Activated CD8-positive, alpha-beta memory T cell treated with anti-CD3 and anti-CD28 coated beads, Interleukin-2, amount 50 U/mL, for 24 hours (primary cell): ENCODE measurements at regions not wholly inside any gene's neighbourhood (a gene's known extent, or its start where the extent isn't known, plus 50 kb on each side); places are given as distances from the start of the nearest gene placed in this dataset.

Source experiments
- DNase-seq: peaks from one replicate; pipeline ENCODE4 v3.0.0-alpha.2; 2020; ENCODE audit errors: extremely low read depth

DNA sequence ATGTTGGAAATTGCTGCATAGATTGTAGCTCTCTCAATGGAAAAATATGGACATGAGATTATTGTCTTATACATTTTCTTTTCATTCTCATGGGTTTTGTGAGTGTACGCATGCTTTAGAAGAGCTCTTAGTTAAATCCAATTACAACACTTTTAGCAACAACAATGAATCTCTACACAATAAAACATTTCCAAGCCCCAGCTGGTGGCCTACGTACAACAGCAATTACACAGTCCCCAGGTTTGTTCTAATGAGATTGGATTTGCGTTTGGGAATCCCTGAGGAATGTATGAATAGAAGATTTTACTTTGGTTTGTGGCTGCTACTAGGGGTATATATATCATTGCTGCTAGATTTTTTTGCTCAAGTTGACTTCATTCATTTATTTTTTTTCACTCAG is 98.6 kb downstream of the FHDC1 start:
- no peak for DNase-seq

DNA sequence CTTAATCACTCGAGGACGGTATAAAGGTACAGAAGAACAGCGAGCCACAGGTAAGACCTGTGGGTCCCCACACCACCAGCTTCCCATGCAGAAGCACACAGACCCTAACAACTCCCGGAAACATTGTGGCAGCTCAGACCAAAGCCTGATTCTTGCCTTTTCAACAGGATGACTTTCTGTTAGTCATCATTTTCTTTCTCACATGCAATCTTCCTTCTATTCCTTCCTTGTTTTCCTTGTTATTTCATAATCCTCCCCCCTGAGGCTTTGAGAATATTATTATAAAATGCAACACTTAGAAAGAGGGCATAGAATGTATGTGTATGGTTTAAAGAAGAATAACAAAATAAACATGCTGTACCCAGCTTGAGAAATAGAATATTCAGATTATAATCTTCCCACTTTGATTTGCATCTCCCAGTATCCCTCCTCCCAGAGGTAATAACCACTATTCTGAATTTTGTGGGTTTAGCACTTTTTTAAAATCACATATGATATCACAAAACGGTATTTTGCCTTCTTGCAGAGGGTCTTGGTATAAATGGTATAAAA is 100.9 kb downstream of the FHDC1 start:
- no peak for DNase-seq

- no peak for DNase-seq
Measured at GRCh38 chr4:153038623-153039311, 102.6 kb downstream of the FHDC1 start.

DNA sequence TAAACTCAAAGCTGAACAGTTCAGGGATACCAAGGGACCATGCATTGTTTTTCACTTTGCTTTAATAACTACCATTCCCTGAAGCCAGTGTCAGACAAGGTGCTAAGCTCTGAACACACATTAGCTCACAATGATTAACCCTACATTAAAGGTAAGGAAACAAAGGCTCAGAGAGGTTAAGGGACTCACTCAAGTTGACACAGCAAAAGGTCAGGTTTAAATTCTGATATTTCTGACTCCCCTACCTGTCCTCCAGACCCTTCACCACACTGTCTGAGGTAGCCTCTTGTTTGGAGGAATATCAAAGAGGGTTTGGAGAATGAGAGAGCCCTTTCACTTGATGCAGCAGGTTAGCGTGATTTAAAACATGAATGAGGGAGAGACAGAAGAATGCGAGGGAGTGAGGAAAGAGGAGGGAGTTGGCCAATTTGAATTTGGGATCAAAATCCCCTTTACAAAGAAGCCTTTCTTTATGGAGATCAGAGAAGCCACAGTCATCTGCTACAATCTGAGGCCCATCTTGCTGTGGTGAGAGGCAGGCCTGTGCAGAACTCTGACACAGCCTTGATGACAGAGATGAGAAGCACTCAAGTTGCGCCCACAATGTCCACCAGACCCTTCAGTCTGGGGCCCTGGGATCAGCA is 103.5 kb downstream of the FHDC1 start:
- DNase-seq, result no peak

DNA sequence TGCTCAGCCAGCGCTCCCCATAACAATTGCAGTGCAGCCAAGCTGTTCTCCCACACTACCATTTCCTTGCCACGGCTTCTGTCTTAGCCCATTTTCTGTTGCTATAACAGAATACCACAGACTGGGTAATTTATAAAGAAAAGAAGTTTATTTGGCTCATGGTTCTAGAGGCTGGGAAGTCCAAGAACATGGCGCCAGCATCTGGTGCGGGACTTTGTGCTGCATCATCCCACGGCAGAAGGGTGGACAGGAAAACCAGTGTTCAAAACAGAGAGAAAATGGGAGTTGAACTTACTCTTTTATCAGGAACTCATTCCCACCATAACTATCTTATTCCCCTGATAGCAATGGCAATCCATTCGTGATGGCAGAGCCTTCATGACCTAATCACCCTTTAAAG is 104.6 kb downstream of the FHDC1 start:
- no peak for DNase-seq

DNA sequence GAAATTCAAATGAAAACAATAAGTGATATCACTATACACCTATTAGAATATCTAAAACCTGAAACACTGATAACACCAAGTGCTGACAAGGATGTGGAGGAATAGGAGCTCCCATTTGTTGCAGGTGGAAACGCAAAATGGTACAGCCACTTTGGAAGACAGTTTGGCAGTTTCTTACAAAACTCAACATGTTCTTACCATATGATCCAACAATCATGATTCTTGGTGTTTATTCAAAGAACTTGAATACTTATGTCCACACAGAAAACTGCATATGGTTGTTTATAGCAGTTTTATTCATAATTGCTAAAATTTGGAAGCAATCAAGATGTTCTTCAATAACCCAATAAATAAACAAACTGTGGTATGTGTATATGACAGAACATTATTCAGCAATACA is 107.9 kb downstream of the FHDC1 start:
- no peak for DNase-seq

GRCh38 chr4:153045111-153045982 is 109.2 kb downstream of the FHDC1 start:
- DNase-seq, result no peak

GRCh38 chr4:153058671-153059060 is 122.5 kb downstream of the FHDC1 start:
- no peak for DNase-seq

DNA sequence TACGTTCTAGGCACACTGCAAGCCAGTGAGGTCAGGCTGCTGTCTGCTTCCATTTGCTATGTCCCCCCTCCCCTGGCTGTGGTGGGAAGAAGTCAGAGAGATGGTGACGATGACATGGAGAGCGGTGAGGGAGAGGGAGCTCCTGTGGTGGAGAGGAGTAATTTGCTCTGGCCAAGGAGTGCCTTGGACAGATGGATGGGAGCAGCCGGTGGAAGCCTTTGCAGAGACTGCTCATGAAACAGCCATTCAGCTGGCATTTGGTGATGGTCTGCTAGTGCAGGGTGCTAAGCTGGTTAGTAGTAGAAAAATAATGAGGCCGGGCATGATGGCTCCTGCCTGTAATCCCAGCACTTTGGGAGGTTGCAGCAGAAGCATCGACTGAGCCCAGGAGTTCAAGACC is 124.1 kb downstream of the FHDC1 start:
- DNase-seq, result no peak

DNA sequence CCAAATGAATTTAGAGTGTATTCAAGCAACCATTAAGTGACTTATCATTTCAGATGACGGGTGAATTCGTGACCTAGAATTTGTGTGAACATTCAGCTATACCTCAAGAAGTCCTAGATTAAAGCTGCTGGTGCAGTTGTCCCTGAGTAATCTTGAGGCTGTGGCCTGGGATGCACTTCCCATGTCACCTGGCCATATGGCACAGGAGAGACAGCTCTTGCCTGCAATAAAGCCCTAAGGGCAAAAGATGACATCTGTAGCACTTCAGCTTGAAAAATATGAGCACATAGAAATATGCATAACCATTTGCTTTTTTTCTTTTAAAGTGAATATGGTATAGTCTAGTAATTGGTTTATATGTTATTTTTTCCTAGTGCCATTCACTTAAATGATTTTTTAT is 125.8 kb downstream of the FHDC1 start:
- no peak for DNase-seq

DNA sequence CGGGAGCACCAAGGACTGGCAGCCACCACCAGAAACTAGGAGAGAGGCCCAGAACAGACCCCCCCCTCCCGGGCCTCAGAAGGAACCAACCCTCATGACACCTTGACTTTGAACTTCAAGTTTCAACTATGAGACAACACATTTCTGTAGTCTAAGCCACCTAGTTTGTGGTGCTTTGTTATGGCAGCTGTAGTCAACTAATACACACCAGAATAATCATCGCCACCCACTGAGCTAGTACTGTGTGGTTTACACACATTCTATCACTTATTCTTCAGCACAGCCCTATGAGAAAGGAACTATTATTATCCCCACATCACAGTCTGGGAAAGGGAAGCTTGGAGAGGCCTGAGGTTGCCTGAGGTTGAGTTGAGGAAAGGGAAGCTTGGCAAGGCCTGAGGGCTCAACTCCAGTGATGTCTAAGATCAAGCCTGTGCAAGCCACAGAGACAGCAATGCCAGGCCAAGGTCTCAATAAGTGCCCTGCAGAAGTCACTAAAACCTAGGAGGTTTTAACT is 126.6 kb downstream of the FHDC1 start:
- DNase-seq, result no peak

DNA sequence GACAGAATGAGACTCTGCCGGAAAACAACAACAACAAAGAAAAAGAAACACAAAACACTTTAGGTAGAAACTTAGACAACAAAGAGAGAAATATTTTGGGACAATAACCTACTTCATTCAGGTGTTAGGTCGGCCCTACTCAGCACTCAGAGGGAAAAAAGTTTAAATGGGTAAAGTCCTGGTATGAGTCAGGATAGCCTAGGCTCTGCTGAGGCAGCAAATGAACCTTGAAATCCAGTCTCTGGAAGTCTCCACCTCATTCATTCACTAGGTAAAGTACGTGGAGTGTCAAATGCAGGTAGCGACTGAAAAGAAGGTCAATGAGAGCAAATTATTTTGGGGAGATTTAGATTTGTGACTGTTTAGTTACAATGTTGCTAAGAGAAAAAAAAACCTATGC is 127.4 kb downstream of the FHDC1 start:
- no peak for DNase-seq

DNA sequence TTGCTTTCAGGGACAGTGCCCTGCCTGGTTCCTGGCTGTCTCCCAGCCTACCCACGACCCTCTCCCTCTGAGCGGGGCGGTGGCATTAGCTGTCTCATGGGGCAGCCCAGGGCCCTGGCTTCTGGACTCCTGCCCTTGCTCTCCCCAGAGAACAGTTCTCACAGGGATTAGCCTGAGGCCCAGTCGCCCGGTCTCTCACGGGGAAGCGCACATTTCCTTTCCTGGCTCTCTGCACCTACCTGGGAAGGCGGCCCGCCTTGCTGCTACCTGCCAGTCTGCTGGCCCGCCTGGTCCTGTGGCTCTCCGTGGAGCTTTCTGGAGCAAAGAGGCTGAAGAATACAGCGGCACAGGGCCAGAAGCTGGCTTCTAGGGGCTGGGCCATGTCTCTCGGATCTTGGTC is 128.4 kb downstream of the FHDC1 start:
- DNase-seq, result no peak

- DNase-seq, result no peak
Measured at GRCh38 chr4:153065276-153065675, 129.2 kb downstream of the FHDC1 start.

GRCh38 chr4:153067376-153067775 is 131.3 kb downstream of the FHDC1 start:
- DNase-seq, result no peak

GRCh38 chr4:153068751-153069150 is 132.6 kb downstream of the FHDC1 start:
- no peak for DNase-seq

GRCh38 chr4:153071958-153072598 is 132.2 kb upstream of the TRIM2 start:
- no peak for DNase-seq

- no peak for DNase-seq
Measured at GRCh38 chr4:153072661-153073060, 131.6 kb upstream of the TRIM2 start.

DNA sequence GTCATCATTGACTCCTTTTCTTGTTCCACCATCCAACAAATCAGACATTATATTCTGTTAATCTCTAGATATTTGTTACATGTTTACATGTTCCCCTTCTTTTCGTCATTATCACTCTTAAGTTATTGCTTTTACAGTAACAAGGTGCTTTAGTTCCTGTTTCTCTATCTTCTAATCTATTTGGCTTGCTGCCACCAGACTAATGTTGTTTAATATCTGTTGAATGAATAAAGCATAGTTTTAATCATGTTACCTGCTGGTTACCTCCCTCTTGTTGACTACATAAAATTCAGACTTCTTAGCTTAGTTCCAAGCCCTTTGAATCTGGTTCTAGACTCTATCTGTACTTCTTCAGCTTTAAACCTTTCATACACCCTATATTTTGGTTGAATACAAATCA is 129.8 kb upstream of the TRIM2 start:
- no peak for DNase-seq

DNA sequence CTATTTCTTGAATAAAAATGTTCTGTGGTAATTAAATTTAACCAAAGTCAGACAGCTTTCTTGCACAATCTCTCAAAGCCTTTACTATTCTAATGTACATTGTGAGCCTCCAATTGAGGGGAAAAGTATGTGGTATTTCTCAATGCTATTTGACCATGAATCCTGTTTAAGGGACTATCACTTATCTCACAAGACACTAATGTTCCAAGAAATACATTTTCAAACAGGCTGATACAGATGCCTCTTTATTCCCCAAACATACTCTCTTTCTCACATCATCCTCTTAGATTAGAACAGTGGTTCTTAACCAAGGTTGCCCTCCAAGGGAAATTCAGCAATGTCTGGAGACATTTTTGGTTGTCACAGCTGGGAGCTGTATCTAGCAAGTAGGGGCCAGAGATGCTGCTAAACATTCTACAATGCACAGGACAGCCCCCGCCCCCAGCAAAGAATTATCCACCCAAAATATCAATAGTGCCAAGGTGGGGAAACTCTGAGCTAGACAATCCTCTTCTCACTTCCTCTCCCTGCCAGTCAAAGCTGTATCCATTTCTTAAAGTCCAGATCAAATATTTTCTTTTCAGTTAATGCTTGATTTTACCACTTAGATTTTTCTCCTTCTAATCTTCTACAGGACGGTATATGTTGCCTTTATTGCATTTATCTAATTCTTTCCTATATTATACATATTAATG is 129.2 kb upstream of the TRIM2 start:
- DNase-seq, result no peak

- DNase-seq, result no peak
Measured at GRCh38 chr4:153075836-153076518, 128.3 kb upstream of the TRIM2 start.
